IMR-90 (cell line): ENCODE measurements at regions not wholly inside any gene's neighbourhood (a gene's known extent, or its start where the extent isn't known, plus 50 kb on each side); places are given as distances from the start of the nearest gene placed in this dataset.

Source experiments
- ATAC-seq: fragments of 200-7000 bp; cut with Tn5 transposase; 2 replicates; pipeline ENCODE4 v1.9.1; 2020; ENCODE audit warnings: low read depth, mild to moderate bottlenecking, moderate library complexity
- BruUV-seq: library from RNA; stranded (reverse); fragments of 400-500 nt; replicated peaks from 2 replicates; lab custom pipeline; 2021; lab: Mats Ljungman, UMichigan
- CTCF ChIA-PET: fragments of 300-600 bp; formaldehyde crosslinking; extraction: SDS; loops from one replicate; lab custom pipeline; 2021; ENCODE audit warnings: antibody characterized with exemption; lab: Yijun Ruan, JAX
- POLR2A ChIA-PET: fragments of 300-600 bp; sonication (Branson Sonifier 250); formaldehyde crosslinking; loops from one replicate; lab custom pipeline; 2022; ENCODE audit warnings: antibody characterized with exemption; ENCODE audit not compliant: unreplicated experiment; lab: Charles Lee
- DNase-seq: peaks from one replicate; pipeline ENCODE4 v3.0.0; 2013
- H2AFZ ChIP-seq: replicated peaks from 2 replicates; pipeline ENCODE3; 2013; ENCODE audit warnings: low read length, mild to moderate bottlenecking; ENCODE audit not compliant: poor library complexity
- H2AK5ac ChIP-seq: 2 replicates; pipeline ENCODE4 v1.6.1; 2013; ENCODE audit warnings: low read depth, low read length, inconsistent platforms
- H2AK9ac ChIP-seq: replicated peaks from 2 replicates; pipeline ENCODE3; 2013; ENCODE audit warnings: mild to moderate bottlenecking, low read depth, low read length, moderate library complexity; ENCODE audit not compliant: poor library complexity
- H2BK120ac ChIP-seq: 2 replicates; pipeline ENCODE4 v1.6.1; 2013; ENCODE audit warnings: low read depth, low read length, inconsistent platforms
- H2BK15ac ChIP-seq: 3 replicates; pipeline ENCODE4 v1.6.1; 2013; ENCODE audit warnings: low read depth, low read length, inconsistent platforms
- H2BK20ac ChIP-seq: 2 replicates; pipeline ENCODE4 v1.6.1; 2013; ENCODE audit warnings: low read depth, mild to moderate bottlenecking, inconsistent platforms, low read length, moderate library complexity
- H2BK5ac ChIP-seq: 2 replicates; pipeline ENCODE4 v1.6.1; 2013; ENCODE audit warnings: mild to moderate bottlenecking, low read depth, low read length, inconsistent platforms; ENCODE audit not compliant: poor library complexity, severe bottlenecking
- H3K14ac ChIP-seq: replicated peaks from 2 replicates; pipeline ENCODE4 v1.6.1; 2013; ENCODE audit warnings: low read depth, low read length, inconsistent platforms
- H3K18ac ChIP-seq: 2 replicates; pipeline ENCODE4 v1.6.1; 2013; ENCODE audit warnings: low read depth, low read length, control low read depth
- H3K23ac ChIP-seq: 2 replicates; pipeline ENCODE4 v1.6.1; 2013; ENCODE audit warnings: low read depth, low read length, inconsistent platforms
- H3K27ac ChIP-seq: 2 replicates; pipeline ENCODE4 v1.5.1; 2013; ENCODE audit warnings: mild to moderate bottlenecking, control low read depth, low read length; ENCODE audit not compliant: insufficient read depth
- H3K27me3 ChIP-seq: 2 replicates; pipeline ENCODE4 v1.6.1; 2013; ENCODE audit warnings: low read length; ENCODE audit not compliant: control insufficient read depth, insufficient read depth
- H3K36me3 ChIP-seq: 2 replicates; pipeline ENCODE4 v1.6.1; 2013; ENCODE audit warnings: low read length, mixed read lengths; ENCODE audit not compliant: control insufficient read depth, insufficient read depth
- H3K4ac ChIP-seq: 2 replicates; pipeline ENCODE4 v1.6.1; 2013; ENCODE audit warnings: low read depth, low read length, inconsistent platforms
- H3K4me1 ChIP-seq: 2 replicates; pipeline ENCODE4 v1.6.1; 2013; ENCODE audit warnings: low read length, mixed read lengths; ENCODE audit not compliant: control insufficient read depth, insufficient read depth
- H3K4me2 ChIP-seq: 2 replicates; pipeline ENCODE4 v1.6.1; 2013; ENCODE audit warnings: low read depth, mild to moderate bottlenecking, control low read depth, low read length, moderate library complexity
- H3K4me3 ChIP-seq: 2 replicates; pipeline ENCODE4 v1.5.1; 2013; ENCODE audit warnings: low read depth, mild to moderate bottlenecking, control low read depth, low read length, moderate library complexity; ENCODE audit not compliant: insufficient read depth
- H3K56ac ChIP-seq: 2 replicates; pipeline ENCODE4 v1.6.1; 2013; ENCODE audit warnings: low read length, inconsistent platforms; ENCODE audit not compliant: insufficient read depth; ENCODE audit errors: extremely low read depth
- H3K79me1 ChIP-seq, 2 experiments: 2 replicates each; pipeline ENCODE4 v1.6.1; 2013; ENCODE audit warnings: low read length in 2 of 2, inconsistent platforms in 1 of 2, low read depth in 1 of 2
- H3K9ac ChIP-seq: 2 replicates; pipeline ENCODE4 v1.6.1; 2013; ENCODE audit warnings: low read depth, low read length, control low read depth
- H3K9me1 ChIP-seq: 2 replicates; pipeline ENCODE4 v1.6.1; 2013; ENCODE audit warnings: low read length, inconsistent platforms; ENCODE audit not compliant: insufficient read depth
- H3K9me3 ChIP-seq: 2 replicates; pipeline ENCODE4 v1.6.1; 2013; ENCODE audit warnings: low read length; ENCODE audit not compliant: control insufficient read depth, insufficient read depth
- H4K20me1 ChIP-seq: 2 replicates; pipeline ENCODE4 v1.6.1; 2013; ENCODE audit warnings: low read length, inconsistent platforms; ENCODE audit not compliant: insufficient read depth
- H4K5ac ChIP-seq: 2 replicates; pipeline ENCODE4 v1.6.1; 2013; ENCODE audit warnings: mild to moderate bottlenecking, low read depth, low read length, control low read depth
- H4K8ac ChIP-seq, 2 experiments: 2 replicates each; pipeline ENCODE4 v1.6.1; 2013; ENCODE audit warnings: low read depth in 2 of 2, low read length in 2 of 2, control low read depth in 1 of 2, inconsistent platforms in 1 of 2
- H4K91ac ChIP-seq: 2 replicates; pipeline ENCODE4 v1.6.1; 2013; ENCODE audit warnings: low read depth, low read length, inconsistent platforms; ENCODE audit not compliant: insufficient read depth
- BHLHE40 ChIP-seq: fragments of 150-350 bp; IDR thresholded peaks from 2 replicates; pipeline ENCODE4 v1.6.1; 2016; ENCODE audit warnings: mild to moderate bottlenecking, low read depth, low read length
- CEBPB ChIP-seq: IDR thresholded peaks from 2 replicates; pipeline ENCODE4 v1.6.1; 2012; ENCODE audit warnings: low read depth, low read length, improper control_type of control experiment
- CHD1 ChIP-seq: IDR thresholded peaks from 2 replicates; pipeline ENCODE4 v1.6.1; 2012; ENCODE audit warnings: low read depth, low read length, improper control_type of control experiment
- FOS ChIP-seq: fragments of 150-350 bp; IDR thresholded peaks from 2 replicates; pipeline ENCODE4 v1.6.1; 2016; ENCODE audit warnings: low read depth, low read length
- MAFK ChIP-seq: IDR thresholded peaks from 2 replicates; pipeline ENCODE4 v1.6.1; 2012; ENCODE audit warnings: low read depth, low read length, improper control_type of control experiment
- MAZ ChIP-seq: IDR thresholded peaks from 2 replicates; pipeline ENCODE4 v1.6.1; 2012; ENCODE audit warnings: low read depth, mild to moderate bottlenecking, low read length, improper control_type of control experiment, moderate library complexity, borderline replicate concordance
- MXI1 ChIP-seq: IDR thresholded peaks from 2 replicates; pipeline ENCODE4 v1.6.1; 2012; ENCODE audit warnings: low read depth, mild to moderate bottlenecking, low read length, moderate library complexity, borderline replicate concordance
- NFE2L2 ChIP-seq: fragments of 150-350 bp; IDR thresholded peaks from 2 replicates; pipeline ENCODE4 v1.6.1; 2016; ENCODE audit warnings: low read depth, mild to moderate bottlenecking, low read length
- POLR2A ChIP-seq: IDR thresholded peaks from 2 replicates; pipeline ENCODE4 v1.6.1; 2012; ENCODE audit warnings: mild to moderate bottlenecking, low read depth, low read length
- RAD21 ChIP-seq: IDR thresholded peaks from 2 replicates; pipeline ENCODE4 v1.6.1; 2012; ENCODE audit warnings: low read length, improper control_type of control experiment
- RCOR1 ChIP-seq: IDR thresholded peaks from 2 replicates; pipeline ENCODE4 v1.6.1; 2012; ENCODE audit warnings: mild to moderate bottlenecking, low read length, improper control_type of control experiment; ENCODE audit not compliant: insufficient replicate concordance
- RFX5 ChIP-seq: IDR thresholded peaks from 2 replicates; pipeline ENCODE4 v1.8.0; 2012; ENCODE audit warnings: low read depth, mild to moderate bottlenecking, low read length, moderate library complexity
- SMC3 ChIP-seq: fragments of 150-350 bp; IDR thresholded peaks from 2 replicates; pipeline ENCODE4 v1.6.1; 2016; ENCODE audit warnings: low read depth, mild to moderate bottlenecking, antibody characterized with exemption, low read length, moderate library complexity
- USF2 ChIP-seq: fragments of 150-350 bp; IDR thresholded peaks from 2 replicates; pipeline ENCODE4 v1.6.1; 2017; ENCODE audit warnings: mild to moderate bottlenecking, antibody characterized with exemption, low read length, low read depth
- dilution Hi-C: fragments of 300-500 bp; cut with HindIII; formaldehyde crosslinking; loops from one replicate; pipeline ENCODE4 v1.14.3; 2018; ENCODE audit warnings: low sequenced_read_pairs; ENCODE audit not compliant: unreplicated experiment
- in situ Hi-C: fragments of 300-500 bp; cut with MboI; formaldehyde crosslinking; loops from 3 replicates; pipeline ENCODE4 v1.14.3; 2019; ENCODE audit warnings: low sequenced_read_pairs, inconsistent platforms, mixed read lengths
- intact Hi-C: fragments of 100-400 bp; cut with micrococcal nuclease; formaldehyde crosslinking; loops from 2 replicates; pipeline ENCODE4 v1.10.0; 2022
- TF ChIP-seq, protein P1 (sequence below): conservative IDR thresholded peaks from 2 replicates; pipeline ENCODE4 v1.5.1; 2012; ENCODE audit warnings: mild to moderate bottlenecking, low read depth, low read length, improper control_type of control experiment
- TF ChIP-seq, protein P2 (sequence below): fragments of 150-350 bp; IDR thresholded peaks from 2 replicates; pipeline ENCODE4 v1.6.1; 2016; ENCODE audit warnings: low read depth, mild to moderate bottlenecking, low read length, moderate library complexity, borderline replicate concordance

- H2AK5ac ChIP-seq = no peak overlapping the region
- in situ Hi-C loops (no loop called here), intact Hi-C loops (no loop called here), dilution Hi-C loops (no loop called here)
- peaks cover 5% of the 10 kb centered on the region; the same call in 1 of the 2 replicates for H3K4me1 ChIP-seq
- H3K9ac ChIP-seq = no peak overlapping the region
- H3K56ac ChIP-seq = no peak overlapping the region
- H3K14ac ChIP-seq = no peak overlapping the region
- H3K27me3 ChIP-seq = no peaks in the 10 kb centered on the region
- H3K4me2 ChIP-seq = no peak overlapping the region; the same call in 1 of the 2 replicates
- H2BK20ac ChIP-seq = no peak overlapping the region; the same call in none of the 2 replicates
- no peak overlapping the region for H4K8ac ChIP-seq
- H3K9me3 ChIP-seq = no peaks in the 10 kb centered on the region
- CTCF ChIA-PET = no interaction called here
- no peak overlapping the region for H2BK5ac ChIP-seq
- no peak overlapping the region for H3K4ac ChIP-seq
- peaks cover 3 to 6% of the 10 kb centered on the region in 2 experiments; a peak in 2 of 4 replicates for H3K79me1 ChIP-seq
- peak; percentile 50; the same call in 1 of the 2 replicates for ATAC-seq
- no peak overlapping the region for H3K23ac ChIP-seq
- no peak overlapping the region for H2AFZ ChIP-seq
- peak overlapping the region; percentile 15; the same call in 1 of the 3 replicates for H2BK15ac ChIP-seq
- peak; percentile 70 for DNase-seq
- no peak overlapping the region for H4K5ac ChIP-seq
- no peak overlapping the region for H3K4me3 ChIP-seq
- no TSS peak for BruUV-seq
- no peak overlapping the region for H2AK9ac ChIP-seq
- H3K36me3 ChIP-seq = no peaks in the 10 kb centered on the region
- no peak overlapping the region for H4K91ac ChIP-seq
- no peak overlapping the region; the same call in 1 of the 2 replicates for H3K18ac ChIP-seq
- H4K20me1 ChIP-seq = no peaks in the 10 kb centered on the region
- H3K27ac ChIP-seq = no peak overlapping the region
- TF ChIP-seq RFX5 = no peak
- no peak for TF ChIP-seq RAD21
- TF ChIP-seq, protein P1, sequence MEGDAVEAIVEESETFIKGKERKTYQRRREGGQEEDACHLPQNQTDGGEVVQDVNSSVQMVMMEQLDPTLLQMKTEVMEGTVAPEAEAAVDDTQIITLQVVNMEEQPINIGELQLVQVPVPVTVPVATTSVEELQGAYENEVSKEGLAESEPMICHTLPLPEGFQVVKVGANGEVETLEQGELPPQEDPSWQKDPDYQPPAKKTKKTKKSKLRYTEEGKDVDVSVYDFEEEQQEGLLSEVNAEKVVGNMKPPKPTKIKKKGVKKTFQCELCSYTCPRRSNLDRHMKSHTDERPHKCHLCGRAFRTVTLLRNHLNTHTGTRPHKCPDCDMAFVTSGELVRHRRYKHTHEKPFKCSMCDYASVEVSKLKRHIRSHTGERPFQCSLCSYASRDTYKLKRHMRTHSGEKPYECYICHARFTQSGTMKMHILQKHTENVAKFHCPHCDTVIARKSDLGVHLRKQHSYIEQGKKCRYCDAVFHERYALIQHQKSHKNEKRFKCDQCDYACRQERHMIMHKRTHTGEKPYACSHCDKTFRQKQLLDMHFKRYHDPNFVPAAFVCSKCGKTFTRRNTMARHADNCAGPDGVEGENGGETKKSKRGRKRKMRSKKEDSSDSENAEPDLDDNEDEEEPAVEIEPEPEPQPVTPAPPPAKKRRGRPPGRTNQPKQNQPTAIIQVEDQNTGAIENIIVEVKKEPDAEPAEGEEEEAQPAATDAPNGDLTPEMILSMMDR = no peak
- no peak for TF ChIP-seq FOS
- TF ChIP-seq SMC3 = no peak
- no peak for TF ChIP-seq POLR2A
- no peak for TF ChIP-seq CEBPB
- TF ChIP-seq USF2 = no peak
- no peak for TF ChIP-seq NFE2L2
- TF ChIP-seq, protein P2, sequence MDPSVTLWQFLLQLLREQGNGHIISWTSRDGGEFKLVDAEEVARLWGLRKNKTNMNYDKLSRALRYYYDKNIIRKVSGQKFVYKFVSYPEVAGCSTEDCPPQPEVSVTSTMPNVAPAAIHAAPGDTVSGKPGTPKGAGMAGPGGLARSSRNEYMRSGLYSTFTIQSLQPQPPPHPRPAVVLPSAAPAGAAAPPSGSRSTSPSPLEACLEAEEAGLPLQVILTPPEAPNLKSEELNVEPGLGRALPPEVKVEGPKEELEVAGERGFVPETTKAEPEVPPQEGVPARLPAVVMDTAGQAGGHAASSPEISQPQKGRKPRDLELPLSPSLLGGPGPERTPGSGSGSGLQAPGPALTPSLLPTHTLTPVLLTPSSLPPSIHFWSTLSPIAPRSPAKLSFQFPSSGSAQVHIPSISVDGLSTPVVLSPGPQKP = no peak
- TF ChIP-seq MAZ = no peak
- no peak for TF ChIP-seq CHD1
- no peak for TF ChIP-seq MAFK
- no peak for TF ChIP-seq MXI1
- TF ChIP-seq RCOR1 = no peak
- TF ChIP-seq BHLHE40 = no peak
- H3K9me1 ChIP-seq = peaks cover 5% of the 10 kb centered on the region; the same call in 1 of the 2 replicates
- H2BK120ac ChIP-seq = peak overlapping the region; percentile 74; the same call in 1 of the 2 replicates
- POLR2A ChIA-PET = no interaction called here
Measured at GRCh38 chr6:130303431-130303830, 62.4 kb upstream of the TMEM200A start.
